ENCODE measurements at regions not wholly inside any gene's neighbourhood (a gene's known extent, or its start where the extent isn't known, plus 50 kb on each side); places are given as distances from the start of the nearest gene placed in this dataset.

- peaks cover 13% of the 10 kb centered on the region for H3K9me3 Mint-ChIP-seq (ENCODE audit: low read depth)
Measured at GRCh38 chr14:101000711-101001250, 97.3 kb upstream of the RTL1 start.

DNA sequence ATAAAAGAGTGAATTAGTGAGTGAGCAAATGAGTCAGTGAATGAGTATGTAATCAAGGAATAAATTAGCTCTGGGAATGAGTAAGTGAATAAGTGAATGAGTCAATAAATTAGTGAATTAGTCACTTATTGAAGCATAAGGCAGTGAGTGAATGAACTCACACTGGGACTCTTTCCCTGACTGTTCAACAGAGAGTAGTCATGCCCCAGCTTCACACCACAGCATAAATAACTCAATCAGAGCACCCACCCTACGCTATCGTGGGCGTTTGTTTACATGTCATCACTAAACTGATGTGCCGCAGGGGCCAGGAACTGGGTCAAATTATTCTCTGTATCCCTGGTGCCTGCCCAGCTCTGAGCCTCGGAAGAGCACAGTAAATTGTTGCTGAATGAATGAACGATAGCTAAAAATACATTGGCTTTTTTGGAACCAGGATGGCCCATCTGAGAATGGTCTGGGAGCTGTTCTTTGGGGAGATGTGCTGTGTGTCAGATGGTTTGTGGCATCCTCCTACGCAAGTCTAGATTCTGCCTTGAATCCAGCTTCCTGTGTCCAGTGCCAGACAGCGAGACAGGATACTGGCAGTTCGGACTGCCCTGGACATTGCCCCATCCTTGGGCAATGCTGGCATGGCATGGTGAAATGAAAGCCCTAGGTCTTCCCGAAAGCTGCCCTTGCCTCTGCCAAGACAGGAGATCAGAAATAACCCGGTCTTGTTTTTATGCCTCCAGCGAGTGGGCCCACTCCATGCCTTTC lies 98.0 kb upstream of the RTL1 start:
- peaks cover 4% of the 10 kb centered on the region for H3K4me1 Mint-ChIP-seq (ENCODE audit: low read depth)
- H3K27ac Mint-ChIP-seq = no peak overlapping the region
- TF ChIP-seq, protein P1, sequence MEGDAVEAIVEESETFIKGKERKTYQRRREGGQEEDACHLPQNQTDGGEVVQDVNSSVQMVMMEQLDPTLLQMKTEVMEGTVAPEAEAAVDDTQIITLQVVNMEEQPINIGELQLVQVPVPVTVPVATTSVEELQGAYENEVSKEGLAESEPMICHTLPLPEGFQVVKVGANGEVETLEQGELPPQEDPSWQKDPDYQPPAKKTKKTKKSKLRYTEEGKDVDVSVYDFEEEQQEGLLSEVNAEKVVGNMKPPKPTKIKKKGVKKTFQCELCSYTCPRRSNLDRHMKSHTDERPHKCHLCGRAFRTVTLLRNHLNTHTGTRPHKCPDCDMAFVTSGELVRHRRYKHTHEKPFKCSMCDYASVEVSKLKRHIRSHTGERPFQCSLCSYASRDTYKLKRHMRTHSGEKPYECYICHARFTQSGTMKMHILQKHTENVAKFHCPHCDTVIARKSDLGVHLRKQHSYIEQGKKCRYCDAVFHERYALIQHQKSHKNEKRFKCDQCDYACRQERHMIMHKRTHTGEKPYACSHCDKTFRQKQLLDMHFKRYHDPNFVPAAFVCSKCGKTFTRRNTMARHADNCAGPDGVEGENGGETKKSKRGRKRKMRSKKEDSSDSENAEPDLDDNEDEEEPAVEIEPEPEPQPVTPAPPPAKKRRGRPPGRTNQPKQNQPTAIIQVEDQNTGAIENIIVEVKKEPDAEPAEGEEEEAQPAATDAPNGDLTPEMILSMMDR (IDR thresholded peaks at IDR 0.05; ENCODE audit: unreplicated experiment) = no peak
- H3K9me3 Mint-ChIP-seq (ENCODE audit: low read depth) = peaks cover 8% of the 10 kb centered on the region
- peaks cover 9% of the 10 kb centered on the region for H3K36me3 Mint-ChIP-seq (ENCODE audit: insufficient read depth)
- no peaks in the 10 kb centered on the region for H3K27me3 Mint-ChIP-seq
- no peak for DNase-seq (ENCODE audit: low spot score, unreplicated experiment)
- no peak overlapping the region for H3K4me3 Mint-ChIP-seq (ENCODE audit: low read depth)

More at GRCh38 chr14:101000711-101001250, 97.3 kb upstream of the RTL1 start:
- no peaks in the 10 kb centered on the region for H3K27me3 Mint-ChIP-seq
- H3K36me3 Mint-ChIP-seq (ENCODE audit: insufficient read depth) = peaks cover 11% of the 10 kb centered on the region
- H3K27ac Mint-ChIP-seq = no peak overlapping the region
- H3K4me1 Mint-ChIP-seq (ENCODE audit: low read depth) = peaks cover 4% of the 10 kb centered on the region
- TF ChIP-seq, protein P1 (IDR thresholded peaks at IDR 0.05; ENCODE audit: unreplicated experiment) = no peak
- H3K4me3 Mint-ChIP-seq (ENCODE audit: low read depth) = no peak overlapping the region
- DNase-seq (ENCODE audit: low spot score, unreplicated experiment) = no peak

DNA sequence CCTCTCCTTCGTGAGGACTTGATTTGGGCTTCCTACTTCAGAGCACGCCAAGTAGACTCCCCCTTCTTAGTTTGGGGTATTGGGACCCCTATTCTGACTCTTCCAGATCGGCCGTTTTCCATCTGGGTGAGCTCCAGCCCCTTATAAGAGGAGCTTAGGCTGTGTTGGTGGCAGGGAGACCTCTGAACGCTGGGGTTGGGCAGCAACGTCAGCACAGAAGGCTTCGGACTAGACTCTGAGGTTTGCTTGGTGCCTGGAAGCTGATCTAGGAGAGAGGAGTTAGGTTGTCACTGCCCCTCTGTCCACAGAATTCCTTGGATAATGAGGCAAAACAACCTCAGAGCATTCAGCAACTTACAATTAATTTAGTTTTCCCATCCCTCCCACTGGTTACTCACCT lies 99.2 kb upstream of the RTL1 start:
- H3K27ac Mint-ChIP-seq = no peak overlapping the region

GRCh38 chr14:101004176-101004575 lies 100.7 kb upstream of the RTL1 start:
- Mint-ChIP-seq H3K9me3 (ENCODE audit: low read depth) (peaks cover 7% of the 10 kb centered on the region), H3K4me1 (ENCODE audit: low read depth) (peaks cover 4% of the 10 kb centered on the region), H3K27ac (no peak overlapping the region), H3K36me3 (ENCODE audit: insufficient read depth) (peaks cover 11% of the 10 kb centered on the region), H3K4me3 (ENCODE audit: low read depth) (no peak overlapping the region), H3K27me3 (peaks cover 3% of the 10 kb centered on the region)
- no peak for DNase-seq (ENCODE audit: low spot score, unreplicated experiment)
- TF ChIP-seq, protein P1 (IDR thresholded peaks at IDR 0.05; ENCODE audit: unreplicated experiment) = no peak

More for the DNA sequence above, 99.2 kb upstream of the RTL1 start:
- Mint-ChIP-seq H3K9me3 (ENCODE audit: low read depth) (peaks cover 7% of the 10 kb centered on the region), H3K4me3 (ENCODE audit: low read depth) (no peak overlapping the region), H3K36me3 (ENCODE audit: insufficient read depth) (peaks cover 9% of the 10 kb centered on the region), H3K4me1 (ENCODE audit: low read depth) (peaks cover 4% of the 10 kb centered on the region), H3K27me3 (no peaks in the 10 kb centered on the region)
- TF ChIP-seq, protein P1 (IDR thresholded peaks at IDR 0.05; ENCODE audit: unreplicated experiment) = no peak
- DNase-seq (ENCODE audit: low spot score, unreplicated experiment) = no peak

DNA sequence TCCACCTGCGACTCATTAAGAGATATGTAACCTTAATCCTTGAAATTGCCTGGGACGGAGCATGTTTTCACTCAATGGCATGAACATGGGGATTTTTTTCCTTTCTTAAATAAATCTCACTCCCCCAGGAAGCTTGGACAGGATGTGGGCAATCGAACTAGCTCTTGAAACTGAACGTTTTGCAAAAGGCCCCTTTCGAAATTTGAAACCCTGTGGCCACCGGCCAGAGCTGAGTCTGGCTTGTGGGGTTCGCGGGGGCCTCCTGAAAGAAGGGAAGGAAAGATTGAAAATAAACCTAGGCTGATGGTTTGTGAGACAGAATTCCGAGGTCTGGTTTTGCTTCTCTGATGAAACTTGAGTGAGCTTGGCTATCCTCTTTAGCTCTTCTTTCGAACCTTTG lies 101.4 kb upstream of the RTL1 start:
- TF ChIP-seq, protein P1 (IDR thresholded peaks at IDR 0.05; ENCODE audit: unreplicated experiment) = no peak
- H3K9me3 Mint-ChIP-seq (ENCODE audit: low read depth) = peaks cover 7% of the 10 kb centered on the region
- no peak overlapping the region for H3K27ac Mint-ChIP-seq

More for the DNA sequence above, 101.4 kb upstream of the RTL1 start:
- Mint-ChIP-seq H3K4me1 (ENCODE audit: low read depth) (peaks cover 4% of the 10 kb centered on the region), H3K36me3 (ENCODE audit: insufficient read depth) (peaks cover 12% of the 10 kb centered on the region), H3K4me3 (ENCODE audit: low read depth) (no peak overlapping the region), H3K27me3 (peaks cover 3% of the 10 kb centered on the region)
- no peak for DNase-seq (ENCODE audit: low spot score, unreplicated experiment)

All from progenitor cell of endocrine pancreas (in vitro differentiated cells).